ENCODE measurements at regions not wholly inside any gene's neighbourhood (a gene's known extent, or its start where the extent isn't known, plus 50 kb on each side); places are given as distances from the start of the nearest gene placed in this dataset.

DNA sequence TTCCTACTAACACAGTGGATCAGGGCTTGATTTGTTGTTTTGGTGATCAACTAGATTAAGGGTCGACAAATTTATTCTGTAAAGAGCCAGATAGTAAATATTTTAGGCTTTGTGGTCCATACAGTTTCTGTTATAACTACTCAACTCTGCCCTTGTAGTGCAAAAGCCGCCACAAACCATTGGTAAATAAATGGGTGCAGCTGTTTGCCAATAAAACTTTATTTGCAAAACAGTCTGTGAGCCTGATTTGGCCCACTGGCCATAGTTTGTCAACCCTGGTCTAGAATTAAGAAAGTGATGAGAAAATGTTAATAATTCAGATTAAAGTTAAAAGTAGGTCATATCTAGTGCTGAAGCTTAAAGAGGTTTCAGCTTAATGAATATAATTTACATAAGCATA, 84.0 kb upstream of the TRIM2 start:
- H3K4me3 ChIP-seq (ENCODE audit: low read depth, low read length) = no peak overlapping the region
- DNase-seq (ENCODE audit: low read depth) = no peak
- H3K36me3 ChIP-seq (ENCODE audit: control insufficient read depth, insufficient read depth, low read length) = no peaks in the 10 kb centered on the region
- no peaks in the 10 kb centered on the region for H3K27me3 ChIP-seq (ENCODE audit: control insufficient read depth, insufficient read depth, low read length)
- POLR2A ChIA-PET = no interaction called here
- TF ChIP-seq, protein P1, sequence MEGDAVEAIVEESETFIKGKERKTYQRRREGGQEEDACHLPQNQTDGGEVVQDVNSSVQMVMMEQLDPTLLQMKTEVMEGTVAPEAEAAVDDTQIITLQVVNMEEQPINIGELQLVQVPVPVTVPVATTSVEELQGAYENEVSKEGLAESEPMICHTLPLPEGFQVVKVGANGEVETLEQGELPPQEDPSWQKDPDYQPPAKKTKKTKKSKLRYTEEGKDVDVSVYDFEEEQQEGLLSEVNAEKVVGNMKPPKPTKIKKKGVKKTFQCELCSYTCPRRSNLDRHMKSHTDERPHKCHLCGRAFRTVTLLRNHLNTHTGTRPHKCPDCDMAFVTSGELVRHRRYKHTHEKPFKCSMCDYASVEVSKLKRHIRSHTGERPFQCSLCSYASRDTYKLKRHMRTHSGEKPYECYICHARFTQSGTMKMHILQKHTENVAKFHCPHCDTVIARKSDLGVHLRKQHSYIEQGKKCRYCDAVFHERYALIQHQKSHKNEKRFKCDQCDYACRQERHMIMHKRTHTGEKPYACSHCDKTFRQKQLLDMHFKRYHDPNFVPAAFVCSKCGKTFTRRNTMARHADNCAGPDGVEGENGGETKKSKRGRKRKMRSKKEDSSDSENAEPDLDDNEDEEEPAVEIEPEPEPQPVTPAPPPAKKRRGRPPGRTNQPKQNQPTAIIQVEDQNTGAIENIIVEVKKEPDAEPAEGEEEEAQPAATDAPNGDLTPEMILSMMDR (IDR thresholded peaks at IDR 0.05; ENCODE audit: insufficient read depth, low read depth, low read length) = no peak
- CTCF ChIA-PET = interaction anchor here (0.9 to 2.6 kb wide), 3 partner anchors 34 to 37 kb away, joined by 3 to 13 read pairs (median 4); no protein-coding TSS in a partner anchor

DNA sequence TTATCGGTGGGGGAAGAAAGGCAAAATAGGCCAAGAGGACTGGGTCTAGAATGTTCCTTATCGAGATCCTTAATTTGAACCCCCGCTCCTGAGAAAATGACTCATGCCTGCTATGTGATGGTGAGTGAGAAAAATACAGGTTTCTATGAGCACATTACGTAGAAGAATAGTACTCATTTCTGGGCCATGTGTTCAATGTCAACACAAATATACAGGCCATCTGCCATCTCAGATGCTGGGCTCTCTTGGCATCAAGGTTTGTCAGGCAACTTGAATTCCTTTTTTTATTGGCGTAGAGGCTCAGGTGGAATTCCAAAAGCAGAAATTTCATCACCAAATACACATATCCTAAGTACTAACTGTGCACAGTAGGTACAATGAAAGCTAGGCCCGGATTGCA, 81.4 kb upstream of the TRIM2 start:
- TF ChIP-seq, protein P1 (IDR thresholded peaks at IDR 0.05; ENCODE audit: insufficient read depth, low read depth, low read length) = no peak
- CTCF ChIA-PET = interaction anchor here (1.4 to 6.8 kb wide), 2 partner anchors 38 to 40 kb away, joined by 4 to 189 read pairs; no protein-coding TSS in a partner anchor
- no peak overlapping the region for H3K4me3 ChIP-seq (ENCODE audit: low read depth, low read length)
- no peaks in the 10 kb centered on the region for H3K36me3 ChIP-seq (ENCODE audit: control insufficient read depth, insufficient read depth, low read length)
- no peaks in the 10 kb centered on the region for H3K27me3 ChIP-seq (ENCODE audit: control insufficient read depth, insufficient read depth, low read length)
- POLR2A ChIA-PET = no interaction called here
- no peak for DNase-seq (ENCODE audit: low read depth)

GRCh38 chr4:153126137-153126536, 78.1 kb upstream of the TRIM2 start:
- Histone ChIP-seq H3K27me3 (ENCODE audit: control insufficient read depth, insufficient read depth, low read length) (no peaks in the 10 kb centered on the region; the same call in 1 of the 2 replicates), H3K4me3 (ENCODE audit: low read depth, low read length) (no peak overlapping the region), H3K36me3 (ENCODE audit: control insufficient read depth, insufficient read depth, low read length) (no peaks in the 10 kb centered on the region)
- ChIA-PET POLR2A (no interaction called here), CTCF (interaction anchor here (0.6 to 6.8 kb wide), 18 partner anchors 8 to 1866 kb away, joined by 3 to 189 read pairs (median 4); no protein-coding TSS in a partner anchor)
- no peak for DNase-seq (ENCODE audit: low read depth)
- TF ChIP-seq, protein P1 (IDR thresholded peaks at IDR 0.05; ENCODE audit: insufficient read depth, low read depth, low read length) = no peak

GRCh38 chr4:153127760-153128494, 76.3 kb upstream of the TRIM2 start:
- DNase-seq (ENCODE audit: low read depth) = no peak
- Histone ChIP-seq H3K36me3 (ENCODE audit: control insufficient read depth, insufficient read depth, low read length) (no peaks in the 10 kb centered on the region), H3K4me3 (ENCODE audit: low read depth, low read length) (no peak overlapping the region; the same call in 1 of the 2 replicates), H3K27me3 (ENCODE audit: control insufficient read depth, insufficient read depth, low read length) (peaks cover 1% of the 10 kb centered on the region; the same call in 1 of the 2 replicates)
- CTCF ChIA-PET = interaction anchor here (0.6 to 6.8 kb wide), 29 partner anchors 9 to 313 kb away, joined by 3 to 189 read pairs (median 5); partner anchors contain the start of gene MND1
- POLR2A ChIA-PET = interaction anchor here (0.7 kb wide), 1 partner anchor 45 kb away, joined by 3 read pairs; no protein-coding TSS in a partner anchor
- TF ChIP-seq, protein P1 (IDR thresholded peaks at IDR 0.05; ENCODE audit: insufficient read depth, low read depth, low read length) = peak; percentile 79

DNA sequence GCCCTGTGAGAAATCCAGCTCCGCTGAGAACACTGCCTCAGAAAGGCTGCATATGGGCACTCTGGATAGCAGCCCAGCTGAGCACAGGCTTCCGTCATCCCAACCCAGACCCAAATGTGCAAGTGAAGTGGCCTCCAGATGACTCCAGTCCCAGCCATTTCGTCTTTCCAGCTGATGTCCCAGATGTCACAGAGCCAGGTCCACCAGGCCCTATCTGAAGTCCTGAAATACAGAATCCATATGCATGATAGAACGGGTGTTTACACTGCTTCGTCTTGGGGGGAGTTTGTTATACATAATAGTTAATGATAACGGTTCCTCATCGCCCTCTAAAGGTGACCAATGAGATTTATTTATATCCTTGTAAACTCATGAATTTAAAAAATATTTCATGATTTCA, 72.6 kb upstream of the TRIM2 start:
- TF ChIP-seq, protein P1 (IDR thresholded peaks at IDR 0.05; ENCODE audit: insufficient read depth, low read depth, low read length) = peak; percentile 2; the same call in 1 of the 2 replicates
- ChIA-PET POLR2A (no interaction called here), CTCF (interaction anchor here (1.0 to 4.1 kb wide), 6 partner anchors 13 to 284 kb away, joined by 3 to 54 read pairs (median 4); no protein-coding TSS in a partner anchor)
- peaks cover 1% of the 10 kb centered on the region; the same call in 1 of the 2 replicates for H3K27me3 ChIP-seq (ENCODE audit: control insufficient read depth, insufficient read depth, low read length)
- no peak for DNase-seq (ENCODE audit: low read depth)
- no peaks in the 10 kb centered on the region for H3K36me3 ChIP-seq (ENCODE audit: control insufficient read depth, insufficient read depth, low read length)
- H3K4me3 ChIP-seq (ENCODE audit: low read depth, low read length) = no peak overlapping the region

Measured in BJ (cell line).